ENCODE measurements at regions not wholly inside any gene's neighbourhood (a gene's known extent, or its start where the extent isn't known, plus 50 kb on each side); places are given as distances from the start of the nearest gene placed in this dataset.

- no peaks in the 10 kb centered on the region for H3K79me2 ChIP-seq
- no peaks in the 10 kb centered on the region for H3K9me2 ChIP-seq (replicated peaks; ENCODE audit: insufficient read depth)
- no peaks in the 10 kb centered on the region for H4K20me1 ChIP-seq (ENCODE audit: insufficient read depth, poor library complexity, severe bottlenecking)
- no peak for TF ChIP-seq EZH2 (IDR thresholded peaks at IDR 0.05; ENCODE audit: borderline replicate concordance)
- no peak for TF ChIP-seq EZH2phosphoT487 (IDR thresholded peaks at IDR 0.05; ENCODE audit: low read depth, severe bottlenecking, unreplicated experiment)
- TF ChIP-seq CTCF (IDR thresholded peaks at IDR 0.05; ENCODE audit: poor library complexity): no peak
- H3K27ac ChIP-seq: no peak overlapping the region
- H3K9me3 ChIP-seq (ENCODE audit: low read depth): no peaks in the 10 kb centered on the region
- H3K36me3 ChIP-seq (replicated peaks; ENCODE audit: insufficient read depth, low read depth): no peaks in the 10 kb centered on the region
- no peaks in the 10 kb centered on the region for H3K27me3 ChIP-seq
- no peak overlapping the region for H3K4me3 ChIP-seq
- no peaks in the 10 kb centered on the region for H3K4me1 ChIP-seq (ENCODE audit: insufficient read depth)
- no peak overlapping the region for H3K4me2 ChIP-seq
- WGBS (ENCODE audit: low lambda C conversion rate, missing lambda C conversion rate): 74% methylated on average over 4 of the region's 4 CpGs
- no peak overlapping the region for H2AFZ ChIP-seq
- no peak for DNase-seq (ENCODE audit: low spot score)
Observed at GRCh38 chr20:40449974-40450616, 238.9 kb downstream of the MAFB start.

GRCh38 chr20:40449144-40449690 lies 239.8 kb downstream of the MAFB start:
- H3K4me2 ChIP-seq: no peak overlapping the region
- TF ChIP-seq CTCF (IDR thresholded peaks at IDR 0.05; ENCODE audit: poor library complexity): no peak
- TF ChIP-seq EZH2 (IDR thresholded peaks at IDR 0.05; ENCODE audit: borderline replicate concordance): no peak
- TF ChIP-seq EZH2phosphoT487 (IDR thresholded peaks at IDR 0.05; ENCODE audit: low read depth, severe bottlenecking, unreplicated experiment): no peak
- no peaks in the 10 kb centered on the region for H3K36me3 ChIP-seq (replicated peaks; ENCODE audit: insufficient read depth, low read depth)
- H3K4me3 ChIP-seq: no peak overlapping the region
- no peaks in the 10 kb centered on the region for H3K9me2 ChIP-seq (replicated peaks; ENCODE audit: insufficient read depth)
- H3K9me3 ChIP-seq (ENCODE audit: low read depth): no peaks in the 10 kb centered on the region
- H4K20me1 ChIP-seq (ENCODE audit: insufficient read depth, poor library complexity, severe bottlenecking): no peaks in the 10 kb centered on the region
- WGBS (ENCODE audit: low lambda C conversion rate, missing lambda C conversion rate): 88% methylated on average over 2 of the region's 2 CpGs
- no peaks in the 10 kb centered on the region for H3K27me3 ChIP-seq
- no peak overlapping the region for H3K27ac ChIP-seq
- H3K79me2 ChIP-seq: no peaks in the 10 kb centered on the region
- DNase-seq (ENCODE audit: low spot score): no peak
- H3K4me1 ChIP-seq (ENCODE audit: insufficient read depth): no peaks in the 10 kb centered on the region
- no peak overlapping the region for H2AFZ ChIP-seq

- no peaks in the 10 kb centered on the region for H4K20me1 ChIP-seq (ENCODE audit: insufficient read depth, poor library complexity, severe bottlenecking)
- no peaks in the 10 kb centered on the region for H3K27me3 ChIP-seq
- no peak overlapping the region for H3K4me2 ChIP-seq
- TF ChIP-seq CTCF (IDR thresholded peaks at IDR 0.05; ENCODE audit: poor library complexity): peak; percentile 3
- TF ChIP-seq EZH2phosphoT487 (IDR thresholded peaks at IDR 0.05; ENCODE audit: low read depth, severe bottlenecking, unreplicated experiment): no peak
- no peak for TF ChIP-seq EZH2 (IDR thresholded peaks at IDR 0.05; ENCODE audit: borderline replicate concordance)
- WGBS (ENCODE audit: low lambda C conversion rate, missing lambda C conversion rate): 83% methylated on average over 2 of the region's 2 CpGs
- H2AFZ ChIP-seq: no peak overlapping the region
- H3K9me3 ChIP-seq (ENCODE audit: low read depth): no peaks in the 10 kb centered on the region
- H3K79me2 ChIP-seq: no peaks in the 10 kb centered on the region
- no peak for DNase-seq (ENCODE audit: low spot score)
- H3K36me3 ChIP-seq (replicated peaks; ENCODE audit: insufficient read depth, low read depth): no peaks in the 10 kb centered on the region
- H3K4me1 ChIP-seq (ENCODE audit: insufficient read depth): no peaks in the 10 kb centered on the region
- H3K27ac ChIP-seq: no peak overlapping the region
- no peak overlapping the region for H3K4me3 ChIP-seq
- H3K9me2 ChIP-seq (replicated peaks; ENCODE audit: insufficient read depth): no peaks in the 10 kb centered on the region
Observed at GRCh38 chr20:40446888-40447287, 242.1 kb downstream of the MAFB start.
